ENCODE measurements at regions not wholly inside any gene's neighbourhood (a gene's known extent, or its start where the extent isn't known, plus 50 kb on each side); places are given as distances from the start of the nearest gene placed in this dataset.

- ChIA-PET POLR2A (interaction anchor here (1.1 kb wide), 1 partner anchor 13 kb away, joined by 4 read pairs; no protein-coding TSS in a partner anchor), SMC1A (ENCODE audit: uncharacterized antibody, unreplicated experiment) (interaction anchor here (1.2 kb wide), 1 partner anchor 13 kb away, joined by 4 read pairs; no protein-coding TSS in a partner anchor), CTCF (no interaction called here), RAD21 (ENCODE audit: unreplicated experiment) (no interaction called here)
- ATAC-seq (no peak), DNase-seq (ENCODE audit: low read depth, low spot score) (no peak), FAIRE-seq (no peak)
- Histone ChIP-seq H3K4me2 (ENCODE audit: control insufficient read depth, insufficient read depth) (no peak overlapping the region), H2AFZ (ENCODE audit: control insufficient read depth, low read depth, low read length) (no peak overlapping the region), H3K9ac (ENCODE audit: control insufficient read depth, insufficient read depth, low read length) (no peak overlapping the region), H3K9me3 (replicated peaks; ENCODE audit: control insufficient read depth, insufficient read depth, low read length) (no peaks in the 10 kb centered on the region; the same call in 2 of the 3 replicates), H4K20me1 (ENCODE audit: control insufficient read depth, insufficient read depth) (no peaks in the 10 kb centered on the region), H3K27me3 (replicated peaks in 1 of 2; ENCODE audit: control insufficient read depth in 2 of 2, insufficient read depth in 2 of 2, low read length in 1 of 2) (no peaks in the 10 kb centered on the region), H3K27ac (ENCODE audit: control insufficient read depth, insufficient read depth) (no peak overlapping the region), H3K79me2 (ENCODE audit: control insufficient read depth, insufficient read depth, low read length) (no peaks in the 10 kb centered on the region), H3K36me3 (ENCODE audit: control insufficient read depth in 2 of 2, insufficient read depth in 2 of 2, low read length in 1 of 2) (no peaks in the 10 kb centered on the region), H3K4me1 (ENCODE audit: control insufficient read depth, insufficient read depth, low read length) (no peaks in the 10 kb centered on the region), H3K4me3 (no peak overlapping the region)
- BruUV-seq (replicated peaks), result no TSS peak
- intact Hi-C loops (cut with micrococcal nuclease; ENCODE audit: unreplicated experiment) (no loop called here), in situ Hi-C loops (cut with MboI) (no loop called here)
- 81% methylated on average over 5 of the region's 7 CpGs for WGBS (ENCODE audit: insufficient coverage, insufficient replicate concordance, low lambda C conversion rate, missing lambda C conversion rate)
- TF ChIP-seq SPI1 (IDR thresholded peaks at IDR 0.05; ENCODE audit: borderline replicate concordance, insufficient read depth, low read depth, low read length) (no peak), RAD21 (IDR thresholded peaks at IDR 0.05; ENCODE audit: insufficient read depth, low read depth, low read length) (no peak), MXI1 (IDR thresholded peaks at IDR 0.05; ENCODE audit: low read depth, low read length) (no peak), GATAD2B (conservative IDR thresholded peaks at IDR 0.05; ENCODE audit: low read depth) (no peak), ASH2L (IDR thresholded peaks at IDR 0.05; ENCODE audit: borderline replicate concordance, low read depth) (no peak), TCF3 (IDR thresholded peaks at IDR 0.05; ENCODE audit: borderline replicate concordance, insufficient read depth, low read depth, low read length) (no peak), EP300 (IDR thresholded peaks at IDR 0.05; ENCODE audit: borderline replicate concordance in 1 of 2, control insufficient read depth in 1 of 2, low read depth in 2 of 2, low read length in 2 of 2) (no peak), ZBTB40 (IDR thresholded peaks at IDR 0.05; ENCODE audit: borderline replicate concordance) (no peak), ZNF622 (IDR thresholded peaks at IDR 0.05) (no peak), ATF3 (IDR thresholded peaks at IDR 0.05; ENCODE audit: borderline replicate concordance, extremely low read depth, low read depth, low read length) (no peak), CREB1 (IDR thresholded peaks at IDR 0.05; ENCODE audit: low read depth) (no peak), ZBTB33 (IDR thresholded peaks at IDR 0.05) (no peak), RCOR1 (conservative IDR thresholded peaks at IDR 0.05; ENCODE audit: low read depth, low read length) (no peak), ELK1 (IDR thresholded peaks at IDR 0.05; ENCODE audit: low read depth, low read length) (no peak), CBFB (IDR thresholded peaks at IDR 0.05; ENCODE audit: low read depth) (no peak), RUNX3 (IDR thresholded peaks at IDR 0.05; ENCODE audit: low read length) (no peak)
Observed at GRCh38 chrX:13452283-13452682, 117.1 kb upstream of the EGFL6 start.
